Gastrocnemius medialis (tissue), 4 donors: ENCODE measurements at regions not wholly inside any gene's neighbourhood (a gene's known extent, or its start where the extent isn't known, plus 50 kb on each side); places are given as distances from the start of the nearest gene placed in this dataset.

Source experiments
- ATAC-seq, 2 donors: fragments of 150-250 bp; one replicate each; pipeline ENCODE4 v1.9.1; 2016
- DNase-seq, 2 donors: peaks; one replicate each; pipeline ENCODE4 v3.0.0-alpha.2; 2019
- H3K27ac ChIP-seq, 4 donors: fragments of 200-600 bp; sonication (generic); 1 replicate in 1 of 4; 2 replicates in 3 of 4; pipeline ENCODE4 v1.5.1; 2016 to 2018; ENCODE audit warnings: mild to moderate bottlenecking in 2 of 4, moderate library complexity in 1 of 4
- H3K27me3 ChIP-seq, 3 donors: fragments of 200-600 bp; sonication (generic) in 2 of 3; 1 replicate in 1 of 3; 2 replicates in 2 of 3; pipeline versions ENCODE4 v1.5.1 to v1.6.0; 2016 to 2019; ENCODE audit warnings: mild to moderate bottlenecking in 1 of 3, moderate library complexity in 1 of 3
- H3K36me3 ChIP-seq, 2 donors: fragments of 200-600 bp; sonication (generic) in 1 of 2; one replicate each; pipeline ENCODE4 v1.5.1; 2017 to 2018
- H3K4me1 ChIP-seq, 2 donors: fragments of 200-600 bp; sonication (generic) in 1 of 2; one replicate each; pipeline ENCODE4 v1.5.1; 2016 to 2017; ENCODE audit warnings: mild to moderate bottlenecking in 2 of 2
- H3K4me3 ChIP-seq, 4 donors: fragments of 200-600 bp; sonication (generic) in 3 of 4; 1 replicate in 1 of 4; 2 replicates in 3 of 4; pipeline ENCODE4 v1.5.1; 2016 to 2019; ENCODE audit warnings: mild to moderate bottlenecking in 2 of 4
- H3K9me3 ChIP-seq, 3 donors: fragments of 200-600 bp; sonication (generic) in 2 of 3; 1 replicate in 1 of 3; 2 replicates in 2 of 3; pipeline ENCODE4 v1.5.1; 2016 to 2019
- CTCF ChIP-seq, 5 experiments: fragments of 450-650 bp in 3 of 5; fragments of 200-600 bp in 2 of 5; sonication (generic) in 2 of 5; IDR thresholded peaks in 4 of 5; conservative IDR thresholded peaks in 1 of 5; 1 replicate in 4 of 5; 2 replicates in 1 of 5; pipeline ENCODE4 v1.5.1; 2016 to 2019; ENCODE audit warnings: antibody characterized with exemption in 5 of 5, mild to moderate bottlenecking in 3 of 5, moderate library complexity in 3 of 5
- POLR2A ChIP-seq, 2 donors: fragments of 450-650 bp; IDR thresholded peaks; one replicate each; pipeline ENCODE4 v1.6.1; 2017; ENCODE audit warnings: antibody characterized with exemption in 2 of 2, mild to moderate bottlenecking in 2 of 2, moderate library complexity in 2 of 2
- in situ Hi-C, 4 donors: fragments of 200-750 bp; cut with MboI; loops; one replicate each; pipeline versions ENCODE4 v1.15.0 to v1.8.0; 2017; ENCODE audit warnings: low sequenced_read_pairs in 4 of 4
- intact Hi-C: fragments of 100-400 bp; cut with DNase I; formaldehyde crosslinking; loops from one replicate; pipeline ENCODE4 v1.15.1; 2023; ENCODE audit warnings: low total_unique reads

GRCh38 chr18:58813105-58813504 is 51.6 kb upstream of the ZNF532 start:
- TF ChIP-seq POLR2A (IDR thresholded peaks at IDR 0.05): no peak
- TF ChIP-seq CTCF (IDR thresholded peaks at IDR 0.05 in 4 of 5, conservative IDR thresholded peaks at IDR 0.05 in 1 of 5): no peak
- no peak overlapping the region for H3K4me3 ChIP-seq
- no peak overlapping the region for H3K27ac ChIP-seq
- H3K4me1 ChIP-seq: no peaks in the 10 kb centered on the region
- ATAC-seq (no peak), DNase-seq (no peak)
- in situ Hi-C loops: no loop called here
- intact Hi-C loops: no loop called here
- H3K27me3 ChIP-seq: no peaks in the 10 kb centered on the region
- no peaks in the 10 kb centered on the region for H3K36me3 ChIP-seq
- no peaks in the 10 kb centered on the region for H3K9me3 ChIP-seq

- Histone ChIP-seq H3K9me3 (no peaks in the 10 kb centered on the region), H3K4me1 (no peaks in the 10 kb centered on the region), H3K27ac (no peak overlapping the region), H3K4me3 (no peak overlapping the region), H3K27me3 (no peaks in the 10 kb centered on the region), H3K36me3 (no peaks in the 10 kb centered on the region)
- TF ChIP-seq CTCF (IDR thresholded peaks at IDR 0.05 in 4 of 5, conservative IDR thresholded peaks at IDR 0.05 in 1 of 5) (no peak), POLR2A (IDR thresholded peaks at IDR 0.05) (no peak)
- intact Hi-C loops: no loop called here
- DNase-seq (no peak), ATAC-seq (no peak)
- in situ Hi-C loops: no loop called here
These were observed 51.0 kb upstream of the ZNF532 start for GRCh38 chr18:58813561-58814225.

- no peak overlapping the region for H3K4me3 ChIP-seq
- H3K4me1 ChIP-seq: no peaks in the 10 kb centered on the region
- H3K27me3 ChIP-seq: no peaks in the 10 kb centered on the region
- no peak overlapping the region for H3K27ac ChIP-seq
- H3K36me3 ChIP-seq: no peaks in the 10 kb centered on the region
- DNase-seq: no peak
- in situ Hi-C loops: no loop called here
- no peaks in the 10 kb centered on the region for H3K9me3 ChIP-seq
- intact Hi-C loops: no loop called here
- ATAC-seq: no peak
- no peak for TF ChIP-seq CTCF (IDR thresholded peaks at IDR 0.05 in 4 of 5, conservative IDR thresholded peaks at IDR 0.05 in 1 of 5)
These were observed 50.4 kb upstream of the ZNF532 start for GRCh38 chr18:58814317-58814716.
